Skeletal muscle tissue (tissue), 3 donors: ENCODE measurements at regions not wholly inside any gene's neighbourhood (a gene's known extent, or its start where the extent isn't known, plus 50 kb on each side); places are given as distances from the start of the nearest gene placed in this dataset.
"Not testable (repeated sequence)": the region's sequence is repeated elsewhere in the genome, so short reads cannot be mapped to it uniquely, and the experiment has no call there.

Experiments used
- H3K27ac ChIP-seq: one replicate; pipeline ENCODE4 v1.7.0; 2013; ENCODE audit warnings: mild to moderate bottlenecking, low read depth, low read length, inconsistent platforms
- H3K27me3 ChIP-seq, 3 donors: one replicate each; pipeline ENCODE4 v1.7.0; 2013; ENCODE audit warnings: low read length in 3 of 3; ENCODE audit not compliant: control insufficient read depth in 3 of 3, insufficient read depth in 3 of 3
- H3K36me3 ChIP-seq, 3 donors: one replicate each; pipeline ENCODE4 v1.7.0; 2013; ENCODE audit warnings: low read length in 3 of 3; ENCODE audit not compliant: control insufficient read depth in 3 of 3, insufficient read depth in 3 of 3
- H3K4me1 ChIP-seq, 3 donors: one replicate each; pipeline ENCODE4 v1.7.0; 2013; ENCODE audit warnings: low read length in 3 of 3, mild to moderate bottlenecking in 3 of 3; ENCODE audit not compliant: control insufficient read depth in 3 of 3, insufficient read depth in 3 of 3
- H3K4me3 ChIP-seq, 3 donors: one replicate each; pipeline ENCODE4 v1.7.0; 2013; ENCODE audit warnings: low read length in 3 of 3
- H3K9ac ChIP-seq, 3 donors: one replicate each; pipeline ENCODE4 v1.7.0; 2013; ENCODE audit warnings: low read length in 3 of 3, mild to moderate bottlenecking in 3 of 3, moderate library complexity in 2 of 3, low read depth in 1 of 3
- H3K9me3 ChIP-seq, 3 donors: one replicate each; pipeline ENCODE4 v1.7.0; 2013; ENCODE audit warnings: low read length in 3 of 3; ENCODE audit not compliant: control insufficient read depth in 3 of 3
- donor health status: Osteomylitis.

GRCh38 chr6:112899541-112899940 lies 552.4 kb downstream of the RFPL4B start:
- Histone ChIP-seq H3K27ac (no peak overlapping the region), H3K27me3 (no peaks in the 10 kb centered on the region), H3K9me3 (peaks cover 0 to 2% (median 0%) of the 10 kb centered on the region in 3 donors), H3K4me3 (no peak overlapping the region), H3K4me1 (no peaks in the 10 kb centered on the region), H3K9ac (no peak overlapping the region), H3K36me3 (no peaks in the 10 kb centered on the region)

DNA sequence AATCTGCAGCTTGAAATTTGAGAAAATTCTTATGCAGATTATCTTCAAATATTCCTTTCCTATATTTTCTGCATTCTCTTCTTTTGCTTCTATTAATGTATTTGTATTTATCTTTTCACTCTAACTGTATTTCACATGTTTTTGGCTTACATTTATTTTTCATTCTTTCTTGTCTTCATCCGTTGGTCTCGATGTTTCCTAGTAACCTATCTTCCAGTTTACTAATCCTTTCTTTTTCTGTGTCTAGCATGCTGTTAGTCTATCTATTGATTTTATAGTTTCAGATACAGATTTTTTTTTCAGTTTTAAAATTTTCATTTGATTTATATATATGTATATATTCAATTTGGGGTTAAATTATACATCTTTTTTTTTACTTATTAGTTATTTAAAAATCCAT lies 556.2 kb downstream of the RFPL4B start:
- Histone ChIP-seq H3K36me3 (no peaks in the 10 kb centered on the region), H3K9ac (no peak overlapping the region), H3K4me3 (no peak overlapping the region), H3K27ac (no peak overlapping the region), H3K4me1 (no peaks in the 10 kb centered on the region), H3K9me3 (peaks cover 0 to 2% (median 0%) of the 10 kb centered on the region in 3 donors), H3K27me3 (no peaks in the 10 kb centered on the region)

DNA sequence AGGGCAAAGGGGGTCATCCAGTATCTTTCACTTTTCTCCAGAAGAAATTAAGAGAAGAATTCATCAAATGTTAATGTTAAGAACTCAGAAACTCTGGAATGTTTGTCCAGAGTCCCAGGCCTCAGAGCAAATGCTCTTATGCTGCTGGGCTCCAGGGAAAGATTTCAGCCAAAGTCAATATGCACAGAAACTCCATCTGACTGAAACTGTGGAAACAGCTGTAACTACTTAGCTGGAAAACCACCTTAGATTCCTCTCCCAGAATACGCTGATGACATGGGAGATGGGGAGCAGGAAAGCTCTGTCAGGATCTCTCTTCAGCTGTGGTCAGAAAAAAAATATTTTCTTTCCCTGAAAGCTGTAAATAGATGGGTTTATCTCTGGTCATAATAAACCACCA lies 559.6 kb downstream of the RFPL4B start:
- Histone ChIP-seq H3K9me3 (peaks cover 0 to 2% (median 0%) of the 10 kb centered on the region in 3 donors), H3K36me3 (no peaks in the 10 kb centered on the region), H3K9ac (no peak overlapping the region), H3K27me3 (no peaks in the 10 kb centered on the region), H3K27ac (no peak overlapping the region), H3K4me1 (no peaks in the 10 kb centered on the region), H3K4me3 (no peak overlapping the region)

GRCh38 chr6:112909781-112910180 lies 562.7 kb downstream of the RFPL4B start:
- Histone ChIP-seq H3K27ac (no peak overlapping the region), H3K9me3 (no peaks in the 10 kb centered on the region), H3K4me3 (no peak overlapping the region), H3K9ac (no peak overlapping the region), H3K27me3 (no peaks in the 10 kb centered on the region), H3K4me1 (no peaks in the 10 kb centered on the region), H3K36me3 (no peaks in the 10 kb centered on the region)

DNA sequence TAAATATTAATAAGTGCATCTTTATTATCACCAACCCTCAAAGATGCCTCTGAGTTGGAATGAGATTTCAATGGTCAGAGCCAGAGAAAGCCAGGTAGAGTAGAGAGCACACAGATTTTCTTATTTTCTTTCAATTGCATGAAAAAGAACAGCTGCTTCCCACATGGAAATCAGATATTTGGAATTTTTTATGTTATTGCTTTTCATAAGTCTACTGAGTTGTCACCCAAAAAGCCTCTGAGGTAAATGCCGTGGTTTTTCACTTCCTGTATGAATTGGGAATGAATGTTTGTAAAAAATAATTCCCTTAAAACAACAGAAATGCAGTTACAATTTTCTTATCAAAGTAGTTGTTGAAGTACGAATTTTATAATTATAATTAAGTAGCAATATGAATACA lies 563.1 kb downstream of the RFPL4B start:
- Histone ChIP-seq H3K4me3 (no peak overlapping the region), H3K9me3 (no peaks in the 10 kb centered on the region), H3K4me1 (no peaks in the 10 kb centered on the region), H3K27ac (no peak overlapping the region), H3K36me3 (no peaks in the 10 kb centered on the region), H3K9ac (no peak overlapping the region), H3K27me3 (no peaks in the 10 kb centered on the region)

GRCh38 chr6:112911959-112912358 lies 564.8 kb downstream of the RFPL4B start:
- H3K27ac ChIP-seq, result no peak overlapping the region
- no peak overlapping the region for H3K9ac ChIP-seq
- no peak overlapping the region for H3K4me3 ChIP-seq
- no peaks in the 10 kb centered on the region for H3K27me3 ChIP-seq
- H3K4me1 ChIP-seq, result no peaks in the 10 kb centered on the region
- no peaks in the 10 kb centered on the region for H3K9me3 ChIP-seq
- H3K36me3 ChIP-seq, result no peaks in the 10 kb centered on the region

- no peaks in the 10 kb centered on the region for H3K4me1 ChIP-seq
- H3K27me3 ChIP-seq, result no peaks in the 10 kb centered on the region
- H3K27ac ChIP-seq, result no peak overlapping the region
- no peak overlapping the region for H3K4me3 ChIP-seq
- H3K36me3 ChIP-seq, result no peaks in the 10 kb centered on the region
- H3K9ac ChIP-seq, result no peak overlapping the region
- H3K9me3 ChIP-seq, result no peaks in the 10 kb centered on the region
These were observed 565.4 kb downstream of the RFPL4B start for GRCh38 chr6:112912416-112913101.

- H3K4me3 ChIP-seq, H3K4me1 ChIP-seq, H3K9ac ChIP-seq, H3K36me3 ChIP-seq, H3K27me3 ChIP-seq, H3K27ac ChIP-seq, H3K9me3 ChIP-seq: not testable (repeated sequence)
These were observed 572.6 kb downstream of the RFPL4B start for GRCh38 chr6:112919744-112920143.

- Histone ChIP-seq H3K36me3 (no peaks in the 10 kb centered on the region), H3K9ac (no peak overlapping the region), H3K4me1 (no peaks in the 10 kb centered on the region), H3K9me3 (no peaks in the 10 kb centered on the region), H3K27me3 (no peaks in the 10 kb centered on the region), H3K4me3 (no peak overlapping the region), H3K27ac (no peak overlapping the region)
These were observed 573.9 kb downstream of the RFPL4B start for GRCh38 chr6:112920994-112921393.

- H3K9me3 ChIP-seq, result no peaks in the 10 kb centered on the region
- H3K9ac ChIP-seq, result no peak overlapping the region
- no peaks in the 10 kb centered on the region for H3K36me3 ChIP-seq
- H3K4me3 ChIP-seq, result no peak overlapping the region
- H3K27ac ChIP-seq, result no peak overlapping the region
- H3K27me3 ChIP-seq, result no peaks in the 10 kb centered on the region
- no peaks in the 10 kb centered on the region for H3K4me1 ChIP-seq
These were observed 576.9 kb downstream of the RFPL4B start for GRCh38 chr6:112923940-112924587.
